Subcutaneous abdominal adipose tissue (tissue), 5 donors: ENCODE measurements at regions not wholly inside any gene's neighbourhood (a gene's known extent, or its start where the extent isn't known, plus 50 kb on each side); places are given as distances from the start of the nearest gene placed in this dataset.
"Not testable (repeated sequence)": the region's sequence is repeated elsewhere in the genome, so short reads cannot be mapped to it uniquely, and the experiment has no call there.

ENCODE experiments used
- H3K27ac ChIP-seq: one replicate; pipeline ENCODE4 v1.7.0; 2013; ENCODE audit warnings: low read depth, mild to moderate bottlenecking, inconsistent platforms, low read length, moderate library complexity
- H3K27me3 ChIP-seq, 5 donors: one replicate each; pipeline ENCODE4 v1.7.0; 2013; ENCODE audit warnings: low read length in 5 of 5, inconsistent platforms in 1 of 5; ENCODE audit not compliant: control insufficient read depth in 5 of 5, insufficient read depth in 4 of 5
- H3K36me3 ChIP-seq, 5 donors: one replicate each; pipeline ENCODE4 v1.7.0; 2013; ENCODE audit warnings: low read length in 5 of 5; ENCODE audit not compliant: control insufficient read depth in 5 of 5, insufficient read depth in 5 of 5
- H3K4me1 ChIP-seq, 5 donors: one replicate each; pipeline ENCODE4 v1.7.0; 2013; ENCODE audit warnings: low read length in 5 of 5, mild to moderate bottlenecking in 3 of 5, moderate library complexity in 1 of 5; ENCODE audit not compliant: control insufficient read depth in 5 of 5, insufficient read depth in 5 of 5
- H3K4me3 ChIP-seq, 5 donors: one replicate each; pipeline ENCODE4 v1.7.0; 2013; ENCODE audit warnings: low read length in 5 of 5, low read depth in 1 of 5
- H3K9ac ChIP-seq, 5 donors: one replicate each; pipeline ENCODE4 v1.7.0; 2013; ENCODE audit warnings: low read length in 5 of 5, mild to moderate bottlenecking in 4 of 5, moderate library complexity in 3 of 5
- H3K9me3 ChIP-seq, 5 donors: one replicate each; pipeline ENCODE4 v1.7.0; 2013; ENCODE audit warnings: low read length in 5 of 5; ENCODE audit not compliant: control insufficient read depth in 5 of 5
- donor health status: healthy.
- donor health status: healthy.
- donor health status: healthy.
- donor health status: healthy.
- donor health status: healthy.

DNA sequence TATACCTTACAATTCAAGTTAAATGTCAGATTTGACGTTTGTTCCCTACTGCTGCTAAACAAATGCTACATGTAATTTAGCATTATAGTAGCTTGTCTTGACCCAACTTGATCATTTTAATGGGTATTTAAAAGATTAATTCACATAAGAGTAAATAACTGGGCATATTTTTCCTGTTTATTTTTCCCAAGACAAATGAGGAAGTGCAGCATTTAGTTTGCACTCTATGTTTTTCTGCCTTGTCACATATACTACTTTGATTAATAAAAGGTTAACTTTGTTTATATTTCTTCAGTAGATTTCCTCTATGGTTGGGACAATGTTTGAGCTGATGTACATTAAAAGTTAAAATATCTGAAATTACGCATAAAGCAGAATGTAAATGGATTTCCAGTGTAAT lies 641.8 kb downstream of the PRR16 start:
- H3K9me3 ChIP-seq = no peaks in the 10 kb centered on the region
- H3K4me3 ChIP-seq = no peak overlapping the region
- H3K36me3 ChIP-seq = no peaks in the 10 kb centered on the region
- H3K9ac ChIP-seq = no peak overlapping the region
- no peaks in the 10 kb centered on the region for H3K4me1 ChIP-seq
- H3K27me3 ChIP-seq = no peaks in the 10 kb centered on the region
- no peak overlapping the region for H3K27ac ChIP-seq

DNA sequence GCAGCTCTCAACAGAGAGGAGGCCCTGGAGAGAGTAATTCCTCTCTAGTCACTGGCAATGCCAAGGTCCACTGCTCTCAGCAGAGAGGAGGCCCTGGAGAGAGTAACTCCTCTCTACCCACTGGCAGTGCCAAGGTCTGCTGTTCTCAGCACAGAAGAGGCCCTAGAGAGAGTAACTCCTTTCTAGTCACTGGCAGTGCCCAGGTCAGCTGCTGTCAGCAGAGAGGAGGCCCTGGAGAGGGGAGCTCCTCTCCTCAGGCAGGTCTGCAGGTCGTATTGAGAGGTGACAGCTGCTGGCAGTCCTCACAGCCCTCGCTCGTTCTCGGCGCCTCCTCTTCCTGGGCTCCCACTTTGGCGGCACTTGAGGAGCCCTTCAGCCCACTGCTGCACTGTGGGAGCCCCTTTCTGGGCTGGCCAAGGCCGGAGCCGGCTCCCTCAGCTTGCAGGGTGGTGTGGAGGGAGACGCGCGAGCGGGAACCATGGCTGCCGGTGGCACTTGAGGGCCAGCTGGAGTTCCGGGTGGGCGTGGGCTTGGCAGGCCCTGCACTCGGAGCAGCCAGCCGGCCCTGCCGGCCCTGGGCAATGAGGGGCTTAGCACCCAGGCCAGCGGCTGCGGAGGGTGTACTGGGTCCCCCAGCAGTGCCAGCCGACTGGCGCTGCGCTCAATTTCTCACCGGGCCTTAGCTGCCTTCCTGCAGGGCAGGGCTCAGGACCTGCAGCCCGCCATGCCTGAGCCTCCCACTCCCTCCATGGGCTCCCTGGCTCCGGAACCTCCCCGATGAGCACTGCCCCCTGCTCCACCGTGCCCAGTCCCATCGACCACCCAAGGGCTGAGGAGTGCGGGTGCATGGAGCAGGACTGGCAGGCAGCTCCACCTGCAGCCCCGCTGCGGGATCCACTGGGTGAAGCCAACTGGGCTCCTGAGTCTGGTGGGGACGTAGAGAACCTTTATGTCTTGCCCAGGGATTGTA lies 642.9 kb downstream of the PRR16 start:
- not testable (repeated sequence) for H3K9ac ChIP-seq, H3K4me3 ChIP-seq

DNA sequence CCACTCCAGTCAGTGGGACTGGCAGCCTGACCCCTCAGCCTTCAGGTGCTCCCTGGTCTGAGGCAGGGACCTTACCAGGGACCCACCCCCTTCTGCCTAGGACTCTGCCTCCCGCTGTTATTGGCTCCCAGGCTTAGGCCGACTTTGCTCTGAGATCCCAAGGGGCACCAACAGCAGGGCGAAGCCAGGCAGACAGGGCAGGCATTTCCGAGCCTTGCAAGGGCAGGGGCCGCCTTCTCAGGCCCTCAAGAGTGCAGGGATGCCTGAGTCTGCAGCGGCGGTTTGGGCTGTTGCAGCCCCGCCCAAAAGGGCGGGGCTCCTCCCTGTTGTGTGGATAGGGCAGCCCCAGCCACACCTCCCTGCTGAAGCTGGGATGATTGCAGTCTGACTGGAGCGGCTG lies 644.6 kb downstream of the PRR16 start:
- no peaks in the 10 kb centered on the region for H3K4me1 ChIP-seq
- no peak overlapping the region for H3K27ac ChIP-seq
- H3K4me3 ChIP-seq = no peak overlapping the region
- H3K27me3 ChIP-seq = no peaks in the 10 kb centered on the region
- no peaks in the 10 kb centered on the region for H3K36me3 ChIP-seq
- no peak overlapping the region for H3K9ac ChIP-seq
- no peaks in the 10 kb centered on the region for H3K9me3 ChIP-seq

More for the DNA sequence above, 642.9 kb downstream of the PRR16 start:
- H3K36me3 ChIP-seq, H3K27me3 ChIP-seq, H3K27ac ChIP-seq, H3K4me1 ChIP-seq, H3K9me3 ChIP-seq: not testable (repeated sequence)

DNA sequence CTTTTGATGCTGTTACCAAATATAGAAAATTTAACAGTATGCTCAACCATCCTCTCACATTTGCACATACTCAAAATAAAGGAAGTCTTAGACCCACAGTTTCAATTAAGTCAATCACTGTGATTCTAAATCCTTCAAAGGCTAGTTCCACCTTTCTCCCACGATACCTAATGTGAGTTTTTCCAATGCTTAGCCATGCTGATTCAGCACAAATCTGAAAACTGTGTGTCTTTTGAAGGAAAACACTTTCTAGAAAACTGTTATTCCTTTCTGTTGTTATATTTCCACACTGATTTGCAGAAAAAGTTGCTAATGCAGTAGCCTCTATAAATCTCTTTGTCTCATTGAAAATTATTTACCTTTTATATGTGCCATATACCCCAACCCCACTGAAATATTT lies 645.7 kb downstream of the PRR16 start:
- H3K27ac ChIP-seq = no peak overlapping the region
- H3K27me3 ChIP-seq = no peaks in the 10 kb centered on the region
- H3K4me1 ChIP-seq = no peaks in the 10 kb centered on the region
- no peak overlapping the region for H3K9ac ChIP-seq
- H3K36me3 ChIP-seq = no peaks in the 10 kb centered on the region
- no peak overlapping the region for H3K4me3 ChIP-seq
- H3K9me3 ChIP-seq = no peaks in the 10 kb centered on the region

DNA sequence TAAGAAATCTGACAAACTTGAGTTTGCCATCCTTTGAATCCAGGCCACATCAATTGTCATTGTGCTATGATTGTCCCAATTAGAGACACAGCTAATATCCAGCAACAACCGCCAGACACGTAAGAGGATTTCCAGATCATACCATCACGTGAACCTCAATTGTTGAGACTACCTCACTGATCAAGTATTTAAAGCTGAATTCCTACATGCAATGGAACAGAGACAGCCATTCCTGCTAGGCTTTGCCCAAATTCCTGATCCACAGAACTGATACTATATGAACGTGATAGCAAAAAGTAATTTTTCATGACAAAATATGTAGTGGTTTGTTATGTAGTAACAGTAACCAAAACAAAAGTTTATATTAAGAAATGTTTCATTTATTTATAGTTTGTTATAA lies 657.7 kb downstream of the PRR16 start:
- Histone ChIP-seq H3K9ac (no peak overlapping the region), H3K27me3 (no peaks in the 10 kb centered on the region), H3K9me3 (no peaks in the 10 kb centered on the region), H3K4me1 (no peaks in the 10 kb centered on the region), H3K27ac (no peak overlapping the region), H3K4me3 (no peak overlapping the region), H3K36me3 (no peaks in the 10 kb centered on the region)

DNA sequence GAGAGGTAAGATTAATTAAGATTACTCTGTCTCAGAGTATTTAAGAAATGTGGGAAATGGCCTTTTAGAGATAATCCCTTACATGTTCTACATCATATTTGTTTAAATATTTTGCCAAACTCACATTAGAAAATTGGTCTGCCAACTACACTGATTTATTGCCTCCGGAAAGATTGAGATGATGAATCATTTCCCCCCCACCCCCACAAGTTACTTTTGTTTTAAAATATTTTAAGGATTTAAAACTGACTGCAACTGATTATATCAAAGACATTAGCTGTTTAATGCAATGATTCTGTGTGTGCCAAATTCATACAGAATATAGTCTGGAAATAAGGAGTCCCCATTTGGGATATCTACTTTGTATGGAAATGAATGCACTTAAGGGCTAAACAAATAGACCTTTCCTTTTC lies 674.4 kb downstream of the PRR16 start:
- no peaks in the 10 kb centered on the region for H3K9me3 ChIP-seq
- no peaks in the 10 kb centered on the region for H3K27me3 ChIP-seq
- H3K27ac ChIP-seq = no peak overlapping the region
- no peak overlapping the region for H3K4me3 ChIP-seq
- H3K36me3 ChIP-seq = no peaks in the 10 kb centered on the region
- no peak overlapping the region for H3K9ac ChIP-seq
- H3K4me1 ChIP-seq = no peaks in the 10 kb centered on the region

DNA sequence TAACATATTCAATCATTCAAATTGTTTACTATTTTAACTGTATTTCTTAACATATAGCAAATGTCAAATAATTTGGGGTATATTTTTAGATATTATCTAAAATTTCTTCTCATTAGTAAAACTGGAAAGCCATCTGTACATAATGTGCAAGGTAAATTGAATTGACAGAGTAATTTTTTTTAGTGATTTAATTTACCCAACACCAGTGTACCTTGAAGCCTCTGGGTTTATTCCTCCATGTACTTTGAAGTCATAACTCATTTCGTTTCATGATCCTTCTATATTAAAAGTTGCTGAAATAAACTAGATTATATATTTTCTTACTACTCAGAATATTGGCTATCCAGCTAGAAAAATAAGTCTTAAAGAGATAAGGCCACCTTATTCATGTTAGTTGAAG lies 674.9 kb downstream of the PRR16 start:
- H3K9me3 ChIP-seq = no peaks in the 10 kb centered on the region
- H3K4me3 ChIP-seq = no peak overlapping the region

DNA sequence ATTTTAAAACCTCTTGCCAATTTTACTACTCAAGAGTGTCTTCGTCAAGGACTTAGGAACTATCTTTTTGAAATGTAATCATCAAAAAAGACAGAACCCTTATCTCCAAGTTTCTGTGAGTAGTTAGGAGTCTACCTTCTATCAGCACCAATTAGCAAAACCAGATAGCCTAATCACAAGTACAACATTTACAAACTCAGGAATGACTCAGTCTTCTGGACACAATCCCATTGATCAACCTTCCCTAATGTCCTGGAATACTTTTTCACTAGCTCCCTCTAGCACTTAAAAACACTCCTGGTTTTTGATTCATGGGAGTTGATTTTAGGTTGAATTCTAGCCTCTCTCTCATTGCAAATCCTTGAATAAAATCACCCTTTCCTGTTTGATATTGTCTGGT lies 680.7 kb downstream of the PRR16 start:
- no peaks in the 10 kb centered on the region for H3K27me3 ChIP-seq
- no peaks in the 10 kb centered on the region for H3K36me3 ChIP-seq
- H3K4me3 ChIP-seq = no peak overlapping the region
- no peak overlapping the region for H3K27ac ChIP-seq
- no peak overlapping the region for H3K9ac ChIP-seq
- no peaks in the 10 kb centered on the region for H3K9me3 ChIP-seq
- no peaks in the 10 kb centered on the region for H3K4me1 ChIP-seq

More for the DNA sequence above, 674.9 kb downstream of the PRR16 start:
- Histone ChIP-seq H3K27ac (no peak overlapping the region), H3K9ac (no peak overlapping the region), H3K36me3 (no peaks in the 10 kb centered on the region), H3K27me3 (no peaks in the 10 kb centered on the region), H3K4me1 (no peaks in the 10 kb centered on the region)

DNA sequence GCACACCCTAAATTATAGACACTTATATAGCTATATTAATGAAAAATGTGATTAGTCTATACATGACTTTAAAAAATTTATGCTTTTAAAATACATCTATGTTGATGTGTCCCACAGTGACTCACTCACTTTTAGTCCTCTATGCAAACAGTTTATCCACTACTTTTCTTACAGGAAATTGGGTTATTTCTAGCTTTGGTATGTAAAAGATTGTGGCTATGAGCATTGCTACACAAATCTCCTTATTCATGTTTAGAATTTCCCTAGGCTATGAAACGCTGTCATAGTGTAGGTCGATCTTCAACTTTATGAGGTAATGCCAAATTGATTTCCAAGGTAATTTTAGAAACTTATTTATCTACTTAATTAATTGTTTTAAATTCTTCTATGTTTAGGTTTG lies 687.4 kb downstream of the PRR16 start:
- Histone ChIP-seq H3K27ac (no peak overlapping the region), H3K9me3 (no peaks in the 10 kb centered on the region), H3K4me3 (no peak overlapping the region), H3K36me3 (no peaks in the 10 kb centered on the region), H3K27me3 (no peaks in the 10 kb centered on the region), H3K4me1 (no peaks in the 10 kb centered on the region), H3K9ac (no peak overlapping the region)

DNA sequence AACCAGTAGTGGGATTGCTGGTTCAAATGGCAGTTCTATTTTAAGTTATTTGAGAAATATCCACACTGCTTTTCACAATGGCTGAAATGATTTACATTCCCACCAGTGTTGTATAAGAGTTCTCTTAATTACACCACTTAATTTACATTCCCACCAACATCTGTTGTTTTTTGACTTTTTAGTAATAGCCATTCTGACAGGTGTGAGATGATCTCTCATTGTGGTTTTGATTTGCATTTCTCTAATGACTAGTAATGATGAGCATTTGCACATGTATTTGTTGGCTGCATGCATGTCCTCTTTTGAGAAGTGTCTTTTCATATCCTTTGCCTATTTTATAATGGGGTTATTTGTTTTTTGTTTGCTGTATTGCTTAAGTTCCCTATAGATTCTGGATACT lies 688.3 kb downstream of the PRR16 start:
- H3K36me3 ChIP-seq = no peaks in the 10 kb centered on the region

More for the DNA sequence above, 688.3 kb downstream of the PRR16 start:
- H3K4me1 ChIP-seq = no peaks in the 10 kb centered on the region
- H3K4me3 ChIP-seq = no peak overlapping the region
- no peaks in the 10 kb centered on the region for H3K27me3 ChIP-seq
- H3K9me3 ChIP-seq = no peaks in the 10 kb centered on the region
- no peak overlapping the region for H3K9ac ChIP-seq
- no peak overlapping the region for H3K27ac ChIP-seq
